Left colon (tissue), 2 donors: ENCODE measurements at regions not wholly inside any gene's neighbourhood (a gene's known extent, or its start where the extent isn't known, plus 50 kb on each side); places are given as distances from the start of the nearest gene placed in this dataset.
A peak's percentile ranks its signal among the peaks of the same experiment; 100 is the strongest.
"Not testable (repeated sequence)": the region's sequence is repeated elsewhere in the genome, so short reads cannot be mapped to it uniquely, and the experiment has no call there.

Experiments used
- ATAC-seq: fragments of 200-7000 bp; cut with Tn5 transposase; one replicate; pipeline ENCODE4 v1.9.1; 2020; ENCODE audit warnings: mild to moderate bottlenecking, moderate library complexity
- DNase-seq, 2 donors: peaks; one replicate each; pipeline ENCODE4 v3.0.0-alpha.2; 2020
- intact Hi-C, 2 donors: fragments of 100-400 bp; cut with DNase I in 1 of 2; cut with micrococcal nuclease in 1 of 2; formaldehyde crosslinking; loops; one replicate each; pipeline versions ENCODE4 v1.11.2 to v1.14.0; 2022; cut with DNase I, micrococcal nuclease
- donor health status: DM: no; HTN: no; CAD: no.
- donor health status: DM: yes; HTN: yes; CAD: no.

DNA sequence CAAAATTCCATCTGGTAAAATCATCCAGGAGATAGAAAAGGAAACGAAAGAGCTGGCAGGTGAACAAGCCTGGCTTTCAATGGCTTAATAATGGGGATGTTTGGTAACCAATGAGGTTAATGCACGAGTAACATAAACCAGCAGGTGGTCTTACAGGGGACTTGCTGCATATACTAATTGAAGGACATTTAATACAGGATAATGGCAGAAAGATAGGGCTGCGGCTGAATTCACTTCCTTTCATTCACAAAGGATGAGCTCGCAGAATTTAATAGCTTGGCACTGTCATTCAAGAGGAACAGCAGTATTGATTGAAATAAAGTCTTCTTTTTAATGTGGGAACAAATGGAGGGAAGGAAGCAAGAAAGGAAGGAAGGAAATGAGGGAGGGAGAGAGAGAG is 156.3 kb upstream of the RAI2 start:
- DNase-seq (no peak), ATAC-seq (no peak)
- intact Hi-C loops, result no loop called here

DNA sequence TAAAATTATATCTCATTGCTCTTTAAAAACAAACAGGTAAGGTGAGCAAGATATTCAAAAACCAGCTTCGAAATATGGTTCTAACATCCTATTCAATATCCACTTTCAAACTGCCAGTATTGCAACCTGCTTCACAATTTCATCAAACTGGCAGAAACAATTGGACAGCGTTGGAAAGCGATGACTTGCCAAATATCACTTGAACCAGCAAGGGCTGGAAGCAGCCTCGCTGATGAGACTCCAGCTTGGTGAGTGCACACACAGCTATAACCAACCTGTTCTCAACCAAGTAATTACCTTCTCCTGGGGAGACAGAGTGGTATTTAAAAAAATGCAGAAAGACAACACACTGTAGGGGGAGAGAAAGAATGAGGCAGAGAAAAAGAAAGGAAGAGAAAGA is 155.8 kb upstream of the RAI2 start:
- ATAC-seq (no peak), DNase-seq (no peak)

DNA sequence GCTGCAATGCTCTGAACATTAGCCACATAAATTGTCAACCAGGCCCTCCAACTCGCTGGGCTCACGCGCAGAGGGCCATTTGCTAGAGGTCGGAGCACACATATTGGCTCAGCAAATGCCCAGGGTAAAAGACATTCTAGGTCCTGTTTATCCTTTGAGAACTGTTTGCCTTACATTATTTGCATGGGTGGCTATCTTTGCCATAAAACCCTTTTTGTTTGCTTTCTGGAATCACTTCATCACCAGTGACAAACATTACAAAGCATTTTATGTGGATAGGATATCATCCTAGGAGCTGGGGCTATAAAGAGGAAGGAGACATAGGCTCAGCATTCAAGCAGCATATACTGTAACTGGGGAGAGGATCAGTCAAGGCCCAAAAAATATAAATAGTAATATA is 149.2 kb upstream of the RAI2 start:
- ATAC-seq (peak; percentile 66), DNase-seq (no peak)
- intact Hi-C loops, result no loop called here

More for the DNA sequence above, 155.8 kb upstream of the RAI2 start:
- intact Hi-C loops, result no loop called here

DNA sequence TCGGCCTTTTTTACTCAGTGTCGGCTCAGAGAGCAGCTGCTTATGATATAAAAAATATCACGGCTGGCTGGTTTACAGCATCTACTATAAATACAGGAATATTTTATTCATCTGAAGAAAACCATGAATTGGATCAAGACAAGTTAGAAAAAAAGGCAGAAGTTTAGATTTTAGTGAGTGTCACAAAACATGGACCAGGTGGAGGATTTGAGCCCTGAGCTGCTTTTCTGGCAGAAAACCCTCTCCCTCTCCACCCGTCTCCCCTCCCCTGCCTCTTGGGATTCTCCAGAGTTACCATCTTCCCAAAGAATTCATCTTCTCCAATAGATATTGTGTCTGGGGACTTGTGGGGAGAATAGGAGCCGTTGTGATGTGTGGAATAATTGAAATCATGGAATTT is 142.8 kb upstream of the RAI2 start:
- intact Hi-C loops, result no loop called here
- ATAC-seq (no peak), DNase-seq (no peak)

DNA sequence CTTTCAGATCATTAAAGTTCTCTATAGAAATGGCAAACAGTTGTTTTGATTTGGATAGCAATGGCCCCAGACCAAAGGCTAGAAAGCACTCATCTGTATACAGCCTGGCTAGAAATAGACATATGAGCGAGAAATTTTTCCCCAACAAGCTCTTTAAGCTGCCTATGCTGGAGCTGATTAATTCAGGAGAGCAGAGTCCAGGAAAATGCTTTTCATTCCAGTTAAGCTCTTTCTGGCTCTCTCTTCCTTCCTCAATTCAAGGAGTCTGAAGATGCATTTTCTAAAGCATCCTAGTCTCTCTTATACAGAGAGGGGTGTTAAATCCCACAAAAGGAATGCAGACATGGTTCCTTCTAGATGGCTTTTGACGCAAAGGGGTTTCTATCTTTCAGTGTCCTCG is 141.7 kb upstream of the RAI2 start:
- intact Hi-C loops, result no loop called here
- ATAC-seq, result no peak
- no peak for DNase-seq

DNA sequence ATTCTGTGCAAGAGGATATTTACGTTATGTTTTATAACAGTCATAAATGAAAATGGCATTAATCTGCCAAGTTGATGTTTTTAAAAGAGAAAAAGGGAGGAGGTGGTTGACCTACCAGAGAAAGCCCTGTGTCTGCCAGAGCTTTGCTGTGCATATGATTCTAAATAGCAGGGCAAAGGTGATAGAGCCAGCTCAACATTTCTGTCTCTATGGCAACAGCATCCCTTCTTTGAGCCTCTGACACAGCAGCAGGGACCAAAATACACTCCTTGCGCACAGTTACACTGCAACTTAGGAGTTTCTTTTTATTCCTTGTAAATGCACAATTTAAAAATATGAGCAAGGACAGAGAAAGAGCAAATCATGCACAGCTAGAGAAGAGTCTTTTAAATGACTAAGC is 133.3 kb upstream of the RAI2 start:
- intact Hi-C loops, result no loop called here
- no peak for DNase-seq
- no peak for ATAC-seq

DNA sequence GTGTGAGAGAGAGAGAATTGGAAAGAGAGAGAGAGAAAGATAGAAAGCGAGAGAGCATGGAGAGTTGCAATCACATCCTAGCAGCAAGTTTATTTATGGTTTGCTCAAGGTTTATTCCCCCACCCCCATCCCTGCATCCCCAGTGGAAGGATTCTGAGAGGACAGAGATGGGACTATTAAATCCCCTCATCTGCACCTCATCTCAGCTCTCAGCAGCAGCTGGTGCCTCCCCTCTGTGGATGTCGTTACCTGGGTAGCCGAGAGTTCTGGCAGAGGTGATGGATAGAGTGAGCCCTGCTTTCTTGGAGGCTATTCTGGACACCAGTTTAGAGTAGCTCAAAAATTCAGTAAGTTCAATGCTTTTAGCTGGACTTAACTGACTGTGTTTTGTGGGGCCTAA is 132.0 kb upstream of the RAI2 start:
- DNase-seq (no peak), ATAC-seq (no peak)
- intact Hi-C loops, result no loop called here

DNA sequence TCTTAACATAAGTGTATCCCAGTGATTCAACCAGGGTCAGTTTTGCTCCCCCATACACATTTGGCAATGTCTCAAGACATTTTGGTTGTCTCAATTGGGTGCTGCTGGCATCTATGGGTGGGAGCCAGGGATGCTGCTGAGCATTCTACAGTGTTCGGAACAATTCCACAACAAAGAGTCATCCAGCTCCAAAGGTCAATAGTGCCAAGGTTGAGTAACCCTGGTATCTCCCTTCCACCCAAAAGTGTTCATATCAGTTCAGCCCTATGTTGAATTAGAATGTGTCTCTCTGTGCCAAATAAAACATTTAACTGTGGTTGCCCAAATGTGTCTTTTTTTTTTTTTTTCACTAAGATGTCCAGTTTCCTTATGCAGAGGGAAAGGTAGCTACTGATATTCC is 129.4 kb upstream of the RAI2 start:
- DNase-seq (no peak), ATAC-seq (no peak)
- intact Hi-C loops, result no loop called here

DNA sequence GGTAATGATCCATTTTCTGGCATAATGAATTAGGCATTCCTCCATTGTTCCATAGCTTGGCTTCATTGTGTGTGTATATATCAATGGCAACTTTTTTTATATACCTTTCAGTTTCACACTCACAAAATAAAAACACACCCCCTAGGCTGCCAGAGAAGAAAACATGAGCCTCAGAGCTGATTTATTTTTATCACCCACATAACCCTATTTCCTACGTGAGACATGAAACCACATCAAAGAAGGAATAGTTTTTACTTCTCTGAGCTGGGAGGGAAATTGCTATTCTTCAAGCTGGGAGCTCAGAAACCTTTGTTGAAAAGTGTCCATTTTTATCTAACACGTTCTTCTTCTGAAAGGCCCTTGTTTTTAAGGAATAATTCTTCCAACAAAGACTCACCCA is 126.7 kb upstream of the RAI2 start:
- DNase-seq, result no peak
- intact Hi-C loops, result no loop called here
- no peak for ATAC-seq

DNA sequence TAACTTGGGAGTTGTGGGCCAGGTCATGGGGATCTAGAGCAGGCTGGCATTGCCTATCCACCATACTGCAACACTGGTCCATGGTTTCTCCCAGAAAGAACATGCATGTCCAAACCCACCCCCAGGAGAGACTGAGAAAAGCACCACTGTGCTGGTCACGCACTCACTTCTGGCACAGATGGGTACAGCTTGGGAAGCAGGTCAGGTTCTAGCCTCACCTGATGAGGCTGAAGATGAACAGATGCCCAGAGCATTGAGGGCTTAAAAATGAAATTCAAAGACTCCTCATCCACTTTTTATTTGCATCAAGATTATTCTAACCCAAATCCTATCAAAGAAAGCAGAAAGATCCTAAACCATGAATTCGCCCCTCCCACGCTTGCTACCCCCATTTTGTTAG is 125.9 kb upstream of the RAI2 start:
- no peak for ATAC-seq
- intact Hi-C loops, result no loop called here

DNA sequence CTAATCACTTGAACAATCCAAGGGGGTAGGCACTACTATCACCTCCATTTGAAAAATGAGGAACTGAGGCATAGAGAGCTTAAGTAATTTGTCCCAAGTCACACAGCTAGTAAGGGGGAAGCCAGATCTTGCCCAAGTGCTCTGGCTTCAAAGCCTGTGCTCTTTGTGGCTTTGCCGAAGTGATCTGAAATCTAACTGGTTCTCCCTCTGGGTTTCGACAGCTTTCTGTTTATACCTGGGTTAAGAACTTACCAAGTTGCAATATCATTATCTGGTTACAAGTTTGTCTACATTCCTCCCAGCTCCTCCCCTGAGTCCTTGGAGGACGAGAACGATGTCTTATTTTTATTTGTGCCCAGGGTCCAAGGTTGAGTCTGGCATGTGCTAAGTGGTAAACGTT is 125.3 kb upstream of the RAI2 start:
- ATAC-seq, result no peak
- intact Hi-C loops, result no loop called here
- no peak for DNase-seq

More for the DNA sequence above, 125.9 kb upstream of the RAI2 start:
- no peak for DNase-seq

DNA sequence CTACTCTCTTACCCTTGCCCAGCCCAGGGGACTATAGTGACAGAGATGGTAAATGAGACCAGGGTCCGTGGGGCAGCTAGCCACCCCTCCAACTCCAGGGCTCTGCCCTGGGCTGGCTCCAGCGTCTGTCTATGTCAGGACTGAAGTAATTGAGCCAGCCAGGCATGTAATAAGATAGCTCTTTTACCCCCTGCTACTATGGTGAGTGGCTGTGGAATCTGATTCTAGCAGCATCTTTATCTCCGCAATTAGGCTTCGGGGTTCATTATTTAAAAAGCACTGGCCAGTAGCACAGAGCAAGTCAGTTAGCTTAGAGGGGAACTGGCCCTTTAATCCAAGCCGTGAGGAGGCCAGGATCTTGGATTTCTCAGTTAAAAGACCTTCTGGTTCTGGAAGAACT is 123.3 kb upstream of the RAI2 start:
- intact Hi-C loops, result no loop called here
- ATAC-seq (no peak), DNase-seq (no peak)

DNA sequence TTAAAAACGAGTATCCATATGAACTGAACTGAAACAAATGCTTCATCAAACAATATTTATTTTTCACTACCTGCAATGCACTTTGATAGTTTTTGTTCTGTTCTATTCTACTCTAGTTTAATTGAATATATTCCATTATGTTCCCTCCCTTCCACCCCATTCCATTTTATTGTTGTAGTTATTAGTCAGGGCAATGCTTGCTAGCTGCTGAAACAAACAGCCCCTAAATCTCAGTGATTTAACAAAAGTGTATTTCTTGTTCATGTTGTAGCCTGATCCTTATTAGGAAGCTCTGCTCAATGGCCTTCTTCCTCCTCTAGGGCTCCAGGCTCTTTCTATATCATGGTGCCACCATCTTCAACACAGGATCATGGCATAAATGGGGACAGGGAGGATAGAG is 122.3 kb upstream of the RAI2 start:
- DNase-seq (no peak), ATAC-seq (no peak)
- intact Hi-C loops, result no loop called here

DNA sequence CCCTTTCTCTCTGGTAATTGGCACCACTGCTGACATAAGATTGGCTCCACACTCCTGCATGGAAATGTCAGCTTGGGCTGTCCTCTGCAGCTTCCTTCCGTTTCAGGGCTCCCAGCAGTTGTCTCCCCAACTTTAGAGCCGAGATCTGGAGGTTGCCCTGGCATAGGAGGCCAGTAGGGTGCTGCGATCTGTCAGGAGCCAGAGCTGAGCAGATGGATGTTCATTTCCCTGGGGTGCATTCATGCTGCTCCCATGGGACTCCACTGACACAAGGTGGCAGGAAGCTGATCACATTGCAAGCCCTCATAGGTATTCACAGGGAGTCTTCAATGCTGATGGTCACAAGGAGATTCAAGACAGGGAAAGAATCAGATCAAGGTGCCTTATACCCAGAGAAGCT is 116.6 kb upstream of the RAI2 start:
- ATAC-seq (no peak), DNase-seq (no peak)
- intact Hi-C loops, result no loop called here

DNA sequence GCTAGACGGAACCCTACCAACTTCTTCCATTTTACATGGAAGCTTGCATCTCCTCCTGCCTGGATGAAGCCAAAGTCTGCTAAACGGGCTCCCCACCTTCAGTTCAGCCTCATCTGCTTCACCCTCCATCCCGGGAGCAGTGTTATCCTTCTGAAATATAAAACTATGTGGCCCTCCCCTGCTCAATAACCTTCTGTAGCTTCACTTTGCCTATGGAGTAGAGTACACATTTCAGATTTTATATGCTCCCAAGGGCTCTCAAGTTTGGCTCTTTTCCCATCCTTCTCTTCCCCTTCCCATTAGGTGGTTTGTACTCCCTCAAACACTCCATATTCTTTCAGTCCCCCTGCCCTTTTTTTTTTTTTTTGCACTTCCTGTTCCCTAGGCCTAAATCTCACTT is 115.9 kb upstream of the RAI2 start:
- intact Hi-C loops, result no loop called here
- no peak for DNase-seq
- ATAC-seq, result no peak

DNA sequence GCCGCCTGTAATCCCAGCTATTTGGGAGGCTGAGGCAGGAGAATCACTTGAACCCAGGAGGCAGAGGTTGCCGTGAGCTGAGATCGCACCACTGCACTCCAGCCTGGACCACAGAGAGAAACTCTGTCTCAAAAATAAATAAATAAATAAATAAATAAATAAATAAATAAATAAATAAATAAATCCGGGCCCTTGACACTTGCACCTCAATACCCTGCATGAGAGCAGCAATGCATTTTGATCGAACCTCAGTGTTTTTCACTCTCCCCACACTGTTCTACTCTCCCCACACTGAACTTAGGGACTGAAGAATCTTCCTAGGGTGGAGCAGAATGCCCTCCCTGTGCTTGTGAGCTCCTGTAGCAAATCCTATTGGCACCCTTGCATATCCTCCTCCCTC is 114.3 kb upstream of the RAI2 start:
- ATAC-seq, intact Hi-C loops, DNase-seq: not testable (repeated sequence)

DNA sequence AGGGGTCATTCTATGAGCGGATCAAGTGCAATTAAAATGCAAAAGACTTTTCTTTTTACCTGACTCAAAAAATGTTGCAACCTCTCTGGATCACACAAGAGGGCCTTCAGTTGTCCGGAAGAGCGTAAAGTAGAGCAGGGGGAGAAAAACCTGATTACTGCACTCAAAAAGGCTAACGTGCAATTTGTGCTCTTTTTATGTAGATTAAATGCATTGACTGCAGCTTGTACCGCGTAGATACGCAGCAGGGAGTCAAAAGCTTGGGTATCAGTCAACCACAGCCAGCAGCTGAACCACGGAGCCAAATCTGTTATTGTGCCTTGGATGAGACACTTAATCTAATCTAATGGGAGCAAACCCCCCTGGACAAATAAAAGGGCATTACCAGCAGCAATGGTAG is 107.3 kb upstream of the RAI2 start:
- DNase-seq, result no peak
- no peak for ATAC-seq
- intact Hi-C loops, result no loop called here

DNA sequence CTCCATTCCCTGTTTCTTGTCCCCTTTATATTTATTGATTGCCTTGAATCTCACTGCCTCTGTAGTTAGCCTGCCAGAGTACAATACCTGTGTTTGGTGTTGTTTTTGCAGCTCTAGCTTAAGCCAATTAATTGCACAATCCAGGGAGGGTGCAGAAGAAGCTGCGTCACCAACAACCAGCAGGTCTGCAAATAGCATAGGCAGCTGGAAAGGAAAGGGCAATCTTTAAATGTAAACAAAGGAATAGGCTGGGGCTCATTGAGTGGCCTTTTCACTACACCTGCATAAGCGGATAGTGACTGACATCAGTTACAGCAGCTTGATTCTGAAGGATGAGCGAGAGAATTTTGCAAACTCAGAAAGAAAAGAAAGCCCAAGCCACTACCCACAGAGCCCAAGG is 106.8 kb upstream of the RAI2 start:
- DNase-seq, result no peak
- peak; percentile 50 for ATAC-seq
- intact Hi-C loops, result no loop called here

DNA sequence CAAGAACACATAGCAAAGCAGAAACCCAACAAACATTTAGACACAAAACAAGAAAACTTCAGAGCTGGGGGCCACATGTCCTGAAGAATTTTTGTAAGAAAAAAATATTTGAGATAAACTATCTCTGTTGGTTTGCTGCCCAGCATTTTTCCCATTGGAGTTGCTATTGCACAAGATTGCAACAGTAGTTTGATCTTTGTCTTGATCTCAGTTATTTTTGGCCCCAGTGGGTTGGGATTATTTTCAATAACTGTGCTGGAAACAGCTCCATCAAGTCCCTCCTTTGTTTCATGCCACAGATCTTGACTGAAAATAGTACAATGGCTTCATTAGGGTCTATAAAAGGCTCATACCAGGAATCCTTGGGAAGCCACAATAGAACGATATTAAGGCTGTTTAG is 103.8 kb upstream of the RAI2 start:
- DNase-seq, result no peak
- ATAC-seq, result no peak
- intact Hi-C loops, result no loop called here

DNA sequence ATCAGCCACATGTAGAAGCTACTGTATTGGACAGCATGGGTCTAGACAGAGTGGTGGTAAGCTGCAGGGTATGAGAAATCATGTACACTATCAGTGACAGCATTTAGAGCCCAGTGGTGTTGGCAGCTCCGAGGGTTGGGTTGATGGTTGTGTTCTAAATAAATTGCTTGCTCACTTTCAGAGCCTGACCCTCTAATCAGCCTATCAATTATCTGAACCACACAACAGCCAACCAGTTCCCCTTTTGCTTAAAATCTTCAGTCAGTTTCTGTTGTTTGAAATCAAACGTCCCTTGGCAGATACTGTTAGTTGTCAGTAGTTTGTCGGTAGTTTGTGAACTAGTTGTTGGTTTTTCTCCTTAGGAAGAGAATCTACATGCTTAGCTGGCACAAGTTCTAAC is 99.8 kb upstream of the RAI2 start:
- no peak for ATAC-seq

DNA sequence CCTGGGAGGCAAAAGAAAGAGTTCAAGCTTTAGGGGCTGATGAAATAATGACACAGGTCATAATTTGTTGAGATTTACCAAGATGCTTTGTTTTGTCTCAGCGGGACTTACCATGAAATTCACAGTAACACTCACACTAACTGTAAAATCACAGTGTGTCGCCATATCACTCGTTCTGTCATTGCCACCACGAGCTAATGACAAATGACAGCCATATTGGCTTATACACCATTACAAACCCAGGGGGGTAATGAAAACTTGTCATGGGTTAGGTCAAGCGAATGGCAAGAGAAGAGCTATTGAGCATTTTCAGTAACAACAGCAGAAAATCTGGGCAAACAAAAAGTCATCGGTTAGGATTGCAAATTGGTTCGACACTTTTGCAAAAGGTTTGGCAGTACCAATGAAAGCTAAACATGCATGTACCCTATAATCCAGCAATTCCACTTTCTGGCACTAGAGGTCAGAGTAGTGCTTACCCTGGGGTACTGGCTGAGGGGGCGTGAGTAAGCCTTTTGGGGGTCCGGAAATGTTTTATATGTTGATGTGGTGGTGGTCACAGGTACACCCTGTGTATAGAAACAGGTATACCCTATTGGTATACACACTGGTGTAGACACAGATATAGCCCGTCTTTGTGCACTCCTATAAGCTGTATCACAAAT is 83.9 kb upstream of the RAI2 start:
- intact Hi-C loops, result no loop called here
- no peak for ATAC-seq
- DNase-seq, result no peak

More for the DNA sequence above, 99.8 kb upstream of the RAI2 start:
- DNase-seq, result no peak
- intact Hi-C loops, result no loop called here

DNA sequence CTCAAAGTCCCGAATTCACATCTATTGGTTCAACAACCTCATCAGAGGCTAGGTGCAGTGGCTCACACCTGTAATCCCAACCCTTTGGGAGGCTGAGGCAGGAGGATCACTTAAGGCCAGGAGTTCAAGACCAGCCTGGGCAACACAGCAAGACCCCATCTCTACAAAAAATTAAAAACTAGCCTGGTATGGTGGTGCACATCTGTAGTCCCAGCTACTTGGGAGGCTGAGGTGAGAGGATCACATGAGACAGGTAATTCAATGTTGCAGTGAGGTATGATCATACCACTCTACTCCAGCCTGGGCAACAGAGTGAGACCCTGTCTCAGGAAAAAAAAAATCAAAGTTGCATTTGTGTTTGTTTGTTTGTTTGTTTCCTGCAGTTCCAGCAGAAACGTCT is 80.1 kb upstream of the RAI2 start:
- ATAC-seq, intact Hi-C loops, DNase-seq: not testable (repeated sequence)
